ENCODE measurements at regions not wholly inside any gene's neighbourhood (a gene's known extent, or its start where the extent isn't known, plus 50 kb on each side); places are given as distances from the start of the nearest gene placed in this dataset.
"Not testable (repeated sequence)": the region's sequence is repeated elsewhere in the genome, so short reads cannot be mapped to it uniquely, and the experiment has no call there.

DNA sequence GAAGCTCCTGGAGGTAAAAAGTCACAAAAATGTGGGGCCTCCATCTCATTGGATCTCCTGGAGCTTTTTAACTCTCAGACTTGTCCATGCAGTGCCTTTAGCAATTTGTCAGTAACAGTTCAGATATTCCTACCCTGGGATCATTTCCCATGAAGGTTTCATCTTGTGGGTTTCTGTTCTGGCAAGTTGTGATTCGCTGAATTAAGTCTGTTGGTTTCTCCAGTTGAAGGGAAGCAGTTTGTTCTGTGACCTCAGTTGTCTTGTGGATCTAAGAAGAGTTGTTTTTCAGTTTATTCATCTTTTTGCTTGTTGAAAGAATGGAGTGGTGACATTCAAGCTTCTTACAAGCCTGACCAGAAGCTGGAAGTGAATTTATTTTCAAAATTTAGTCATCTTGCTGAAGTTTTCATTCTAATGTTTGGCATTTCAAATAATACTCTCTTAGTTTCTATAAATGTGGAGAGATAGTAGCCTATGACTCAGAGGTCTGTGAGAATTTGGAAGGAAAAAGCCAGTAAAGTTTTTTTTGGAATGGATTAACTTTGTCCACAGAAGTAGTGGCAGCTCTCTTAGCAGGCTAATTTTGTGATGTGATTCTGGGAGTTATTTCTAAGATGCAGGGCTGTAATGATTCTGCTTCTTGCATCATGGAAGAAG lies 120.1 kb upstream of the CSNK1A1L start:
- no peak for DNase-seq (ENCODE audit: low read depth in 2 of 2)

- DNase-seq (ENCODE audit: low read depth in 2 of 2) = no peak
Observed at GRCh38 chr13:37216331-37216730, 110.9 kb upstream of the CSNK1A1L start.

- DNase-seq (ENCODE audit: low read depth in 2 of 2) = no peak
Observed at GRCh38 chr13:37212826-37213225, 107.4 kb upstream of the CSNK1A1L start.

DNA sequence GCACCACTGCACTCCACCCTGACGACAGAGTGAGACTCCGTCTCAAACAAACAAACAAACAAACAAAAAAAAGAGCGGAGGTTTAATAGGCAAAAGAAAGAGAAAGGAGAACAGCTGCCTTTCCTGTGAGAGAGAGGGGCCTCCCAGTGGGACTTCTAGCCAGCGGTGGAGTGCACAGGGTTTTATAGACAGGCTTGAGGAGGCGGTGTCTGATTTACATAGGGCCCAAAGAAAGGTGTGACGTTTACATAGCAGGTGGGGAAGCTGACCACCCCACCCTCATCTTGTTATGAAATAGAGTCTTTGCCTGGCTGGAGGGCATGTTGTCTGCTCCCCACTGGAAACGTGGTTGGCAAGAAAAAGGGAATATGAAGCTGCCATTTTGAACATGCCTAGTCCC lies 106.0 kb upstream of the CSNK1A1L start:
- DNase-seq (ENCODE audit: low read depth in 2 of 2) = no peak

DNA sequence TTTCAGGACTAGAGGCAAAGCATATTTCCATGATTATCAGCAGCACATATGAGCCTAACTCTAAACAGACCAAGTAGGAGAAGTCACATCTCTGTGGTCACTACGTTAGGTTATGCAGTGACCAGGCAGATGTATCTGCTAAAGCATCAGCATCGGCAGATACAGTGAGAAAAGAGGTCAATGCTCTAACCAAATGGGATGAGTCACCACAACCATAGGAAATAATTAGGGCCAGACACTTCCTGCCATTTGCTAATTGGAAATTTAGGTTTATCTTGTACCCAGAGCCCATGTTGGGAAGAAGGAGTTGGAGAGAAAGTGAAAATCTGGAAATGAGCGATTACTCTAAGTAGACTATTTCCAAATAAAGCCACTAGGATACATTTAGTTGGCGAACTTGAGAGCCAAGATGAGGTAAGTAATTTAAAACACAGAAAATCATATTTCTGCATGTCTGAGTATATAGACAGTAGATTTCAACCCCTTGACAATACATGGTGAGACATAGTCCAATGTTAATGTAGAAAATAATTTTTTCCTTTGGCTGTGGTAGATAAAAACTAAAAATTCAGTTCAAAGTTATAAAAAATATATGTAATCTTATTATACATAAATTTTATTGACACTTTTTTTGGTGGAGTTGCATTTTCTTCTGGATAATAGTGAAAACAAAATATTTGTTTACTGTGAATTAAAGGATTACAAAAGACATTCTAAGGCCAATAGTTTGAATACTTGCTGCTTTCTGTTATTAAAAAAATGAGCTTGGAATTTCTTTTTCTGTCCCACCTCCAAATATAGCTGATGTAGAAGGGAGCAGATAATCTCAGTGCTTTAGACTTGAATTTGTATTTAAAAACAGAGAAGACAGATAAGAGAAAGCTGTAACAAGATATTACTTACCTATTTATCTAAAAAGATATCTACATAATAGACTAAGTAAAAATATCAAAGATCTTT lies 104.4 kb upstream of the CSNK1A1L start:
- DNase-seq (ENCODE audit: low read depth in 2 of 2) = no peak

DNA sequence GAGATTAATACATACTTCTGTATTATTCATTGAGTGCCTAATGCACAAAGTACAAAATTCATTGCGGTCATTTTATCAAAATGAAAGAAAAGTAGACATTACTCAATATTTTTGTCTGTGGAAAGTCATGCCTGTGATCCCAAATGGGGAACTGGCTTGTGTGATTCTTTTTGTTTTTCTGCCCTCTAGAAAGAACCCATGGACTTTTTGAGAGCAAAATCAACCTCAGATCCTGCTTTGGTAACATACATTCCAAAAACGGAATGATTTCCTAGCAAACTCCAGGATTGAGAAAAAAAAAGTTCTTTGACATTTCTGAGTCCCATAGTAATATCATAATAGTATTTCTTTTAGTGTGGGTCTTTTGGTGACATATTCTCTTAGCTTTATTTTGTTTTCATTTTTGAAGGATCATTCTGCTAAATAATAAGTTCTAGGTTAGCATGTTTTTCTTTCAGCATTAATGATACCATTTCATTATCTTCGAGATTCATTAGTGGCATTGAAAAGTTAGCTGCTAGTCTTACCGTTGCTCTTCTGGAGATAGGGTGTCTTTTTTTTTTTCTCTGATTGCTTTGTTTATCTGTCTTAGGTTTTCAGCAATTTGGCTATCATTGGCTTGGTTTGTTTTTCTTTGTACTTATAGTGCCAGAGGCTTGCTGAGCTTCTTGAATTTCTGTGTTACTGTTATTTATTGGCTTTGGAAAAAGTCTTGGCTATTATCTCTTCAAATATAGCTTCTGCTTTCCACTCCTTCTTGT lies 102.4 kb upstream of the CSNK1A1L start:
- DNase-seq (ENCODE audit: low read depth in 2 of 2) = no peak

- peak in 1 of 2 donors; percentile 16 for DNase-seq (ENCODE audit: low read depth in 2 of 2)
Observed at GRCh38 chr13:37202264-37202663, 96.8 kb upstream of the CSNK1A1L start.

DNA sequence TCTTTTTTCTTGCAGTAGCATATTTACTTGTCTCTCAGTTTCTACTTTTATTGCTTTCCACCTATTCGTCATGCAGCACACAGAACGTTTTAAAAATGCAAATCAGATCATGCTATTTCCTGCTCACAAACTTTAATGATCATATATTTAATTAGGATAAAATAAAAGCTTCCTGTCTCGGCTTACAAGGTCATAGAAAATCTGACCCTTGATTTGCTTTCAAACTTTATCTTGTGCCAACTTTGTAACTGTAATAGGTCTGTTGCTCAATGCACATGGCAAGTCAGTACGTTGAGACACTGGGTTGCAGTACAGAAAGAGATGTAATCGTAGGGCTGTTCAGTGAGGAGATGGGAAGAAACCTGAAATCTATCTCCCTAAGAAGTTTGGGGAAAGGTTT lies 95.6 kb upstream of the CSNK1A1L start:
- no peak for DNase-seq (ENCODE audit: low read depth in 2 of 2)

- no peak for DNase-seq (ENCODE audit: low read depth in 2 of 2)
Observed at GRCh38 chr13:37198629-37199028, 93.2 kb upstream of the CSNK1A1L start.

GRCh38 chr13:37195621-37196020 lies 90.2 kb upstream of the CSNK1A1L start:
- no peak for DNase-seq (ENCODE audit: low read depth in 2 of 2)

DNA sequence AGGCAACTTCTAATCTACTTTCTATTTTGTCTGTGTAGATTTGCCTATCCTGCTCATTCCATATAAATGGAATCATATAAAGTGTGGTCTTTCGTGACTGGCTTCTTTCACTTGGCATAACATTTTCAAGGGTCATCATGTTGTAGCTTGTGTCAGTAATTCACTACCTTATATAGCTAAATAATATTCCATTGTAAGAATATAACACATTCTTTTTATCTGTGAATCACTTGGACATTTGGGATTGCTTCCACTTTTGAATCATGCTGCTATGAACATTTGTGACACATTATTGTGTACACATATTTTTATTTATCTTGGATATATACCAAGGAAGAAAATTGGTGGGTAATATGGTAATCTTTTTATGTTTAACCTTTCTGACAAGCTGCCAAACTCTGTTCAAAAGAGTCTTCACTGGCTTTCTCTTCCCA lies 89.0 kb upstream of the CSNK1A1L start:
- peak; percentile 76 to 87 for DNase-seq (ENCODE audit: low read depth in 2 of 2)

GRCh38 chr13:37192956-37193355 lies 87.5 kb upstream of the CSNK1A1L start:
- no peak for DNase-seq (ENCODE audit: low read depth in 2 of 2)

- no peak for DNase-seq (ENCODE audit: low read depth in 2 of 2)
Observed at GRCh38 chr13:37187621-37188020, 82.2 kb upstream of the CSNK1A1L start.

- DNase-seq (ENCODE audit: low read depth in 2 of 2) = no peak
Observed at GRCh38 chr13:37187105-37187504, 81.6 kb upstream of the CSNK1A1L start.

- DNase-seq (ENCODE audit: low read depth in 2 of 2) = no peak
Observed at GRCh38 chr13:37181620-37182019, 76.2 kb upstream of the CSNK1A1L start.

- DNase-seq (ENCODE audit: low read depth in 2 of 2) = peak in 1 of 2 donors; percentile 40
Observed at GRCh38 chr13:37179645-37180044, 74.2 kb upstream of the CSNK1A1L start.

DNA sequence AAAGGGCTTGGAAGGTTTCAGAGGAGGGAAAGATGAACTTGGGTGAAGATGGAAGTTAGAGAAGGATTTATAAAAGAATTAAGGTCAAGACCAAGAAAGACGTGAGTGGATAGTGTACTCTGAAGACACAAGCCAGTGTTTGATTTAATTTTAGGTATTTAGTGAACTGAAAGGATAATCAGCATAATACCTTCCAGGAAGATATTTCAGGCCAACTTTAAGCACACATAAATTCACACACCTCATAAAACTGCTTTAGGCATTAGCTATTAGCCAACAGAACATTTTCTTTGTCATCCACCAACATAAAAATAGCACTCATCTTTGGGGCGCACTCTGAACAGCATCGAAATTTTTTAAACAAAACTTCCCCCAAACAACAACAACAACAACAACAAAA lies 71.7 kb upstream of the CSNK1A1L start:
- no peak for DNase-seq (ENCODE audit: low read depth in 2 of 2)

GRCh38 chr13:37175996-37176395 lies 70.5 kb upstream of the CSNK1A1L start:
- DNase-seq (ENCODE audit: low read depth in 2 of 2) = peak in 1 of 2 donors; percentile 89

- no peak for DNase-seq (ENCODE audit: low read depth in 2 of 2)
Observed at GRCh38 chr13:37173214-37173613, 67.8 kb upstream of the CSNK1A1L start.

DNA sequence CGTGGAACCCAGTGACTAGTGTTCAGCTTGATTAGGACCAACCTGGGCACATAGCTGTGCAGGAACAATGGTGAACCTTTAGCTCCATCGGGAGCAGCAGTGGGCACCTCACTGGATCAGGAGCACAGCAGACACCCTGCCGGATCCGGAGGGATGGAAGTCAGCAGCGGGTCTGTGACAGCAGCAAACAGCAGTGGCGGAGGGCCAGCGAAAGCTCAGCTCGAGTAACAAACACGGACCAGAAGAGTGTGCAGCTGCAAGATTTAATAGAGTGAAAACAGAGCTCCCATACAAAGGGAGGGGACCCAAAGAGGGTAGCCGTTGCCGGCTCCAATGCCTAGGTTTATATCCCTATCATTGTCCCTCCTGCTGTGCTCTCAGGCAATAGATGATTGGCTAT lies 66.8 kb upstream of the CSNK1A1L start:
- not testable (repeated sequence) for DNase-seq (ENCODE audit: low read depth in 2 of 2)

GRCh38 chr13:37168926-37169325 lies 63.5 kb upstream of the CSNK1A1L start:
- no peak for DNase-seq (ENCODE audit: low read depth in 2 of 2)

- no peak for DNase-seq (ENCODE audit: low read depth in 2 of 2)
Observed at GRCh38 chr13:37168151-37168550, 62.7 kb upstream of the CSNK1A1L start.

Data from dermis microvascular lymphatic vessel endothelial cell (primary cell).